SK-N-SH treated with all-trans-retinoic acid at 6 μM for 48 hours (cell line): ENCODE measurements at regions not wholly inside any gene's neighbourhood (a gene's known extent, or its start where the extent isn't known, plus 50 kb on each side); places are given as distances from the start of the nearest gene placed in this dataset.

ENCODE experiments used
- ATAC-seq: fragments of 200-7000 bp; cut with Tn5 transposase; 3 replicates; pipeline ENCODE4 v1.9.1; 2020; ENCODE audit warnings: mild to moderate bottlenecking, moderate library complexity
- BACH2 ChIP-seq: fragments of 250-450 bp; sonication (Bioruptor Pico); IDR thresholded peaks from 2 replicates; pipeline ENCODE4 v1.9.0; 2021; ENCODE audit warnings: mild to moderate bottlenecking, borderline replicate concordance
- CSDC2 ChIP-seq: fragments of 250-450 bp; sonication (Bioruptor Pico); IDR thresholded peaks from 2 replicates; pipeline ENCODE4 v1.5.0; 2020; ENCODE audit warnings: mild to moderate bottlenecking, moderate library complexity
- GLIS3 ChIP-seq: fragments of 250-450 bp; sonication (Bioruptor Pico); IDR thresholded peaks from 2 replicates; pipeline ENCODE4 v1.5.0; 2020; ENCODE audit warnings: mild to moderate bottlenecking, moderate library complexity
- ISL1 ChIP-seq: fragments of 250-450 bp; sonication (Bioruptor Pico); IDR thresholded peaks from 2 replicates; pipeline ENCODE4 v2.1.2; 2022; ENCODE audit warnings: mild to moderate bottlenecking, moderate library complexity
- OSR1 ChIP-seq: fragments of 250-450 bp; sonication (Bioruptor Pico); IDR thresholded peaks from 2 replicates; pipeline ENCODE4 v1.8.0; 2022; ENCODE audit warnings: moderate library complexity, mild to moderate bottlenecking, inconsistent platforms
- PATZ1 ChIP-seq: fragments of 250-450 bp; sonication (Bioruptor Pico); IDR thresholded peaks from 2 replicates; pipeline ENCODE4 v1.8.0; 2020; ENCODE audit warnings: mild to moderate bottlenecking, moderate library complexity, borderline replicate concordance
- PPARA ChIP-seq: fragments of 250-450 bp; sonication (Bioruptor Pico); IDR thresholded peaks from 2 replicates; pipeline ENCODE4 v1.5.0; 2020; ENCODE audit warnings: mild to moderate bottlenecking, borderline replicate concordance
- RARB ChIP-seq: fragments of 250-450 bp; sonication (Bioruptor Pico); IDR thresholded peaks from 2 replicates; pipeline ENCODE4 v1.8.0; 2021; ENCODE audit warnings: mild to moderate bottlenecking, moderate library complexity
- SNAI2 ChIP-seq: fragments of 250-450 bp; sonication (Bioruptor Pico); IDR thresholded peaks from 2 replicates; pipeline ENCODE4 v1.5.0; 2020; ENCODE audit warnings: mild to moderate bottlenecking, moderate library complexity
- TCF4 ChIP-seq: fragments of 250-450 bp; sonication (Bioruptor Pico); IDR thresholded peaks from 2 replicates; pipeline ENCODE4 v1.8.0; 2021; ENCODE audit warnings: mild to moderate bottlenecking, moderate library complexity, borderline replicate concordance
- TOX ChIP-seq: fragments of 250-450 bp; sonication (Bioruptor Pico); IDR thresholded peaks from 2 replicates; pipeline ENCODE4 v1.8.0; 2021; ENCODE audit warnings: mild to moderate bottlenecking, moderate library complexity, borderline replicate concordance
- TSHZ2 ChIP-seq: fragments of 250-450 bp; sonication (Bioruptor Pico); IDR thresholded peaks from 2 replicates; pipeline ENCODE4 v1.5.0; 2020; ENCODE audit warnings: mild to moderate bottlenecking, moderate library complexity
- ZC3H10 ChIP-seq: fragments of 250-450 bp; sonication (Bioruptor Pico); IDR thresholded peaks from 2 replicates; pipeline ENCODE4 v1.5.1; 2021; ENCODE audit warnings: mild to moderate bottlenecking, moderate library complexity
- ZFP3 ChIP-seq: fragments of 250-450 bp; sonication (Bioruptor Pico); IDR thresholded peaks from 2 replicates; pipeline ENCODE4 v1.5.0; 2020; ENCODE audit warnings: mild to moderate bottlenecking, moderate library complexity
- ZFP30 ChIP-seq: fragments of 450-650 bp; formaldehyde crosslinking; IDR thresholded peaks from 2 replicates; pipeline ENCODE4 v1.5.0; 2022; ENCODE audit warnings: mild to moderate bottlenecking, moderate library complexity
- ZNF565 ChIP-seq: fragments of 450-650 bp; formaldehyde crosslinking; conservative IDR thresholded peaks from 2 replicates; pipeline ENCODE4 v1.5.0; 2020; ENCODE audit warnings: low read depth, mild to moderate bottlenecking, moderate library complexity
- ZNF70 ChIP-seq: fragments of 450-650 bp; formaldehyde crosslinking; IDR thresholded peaks from 2 replicates; pipeline ENCODE4 v1.5.0; 2020; ENCODE audit warnings: mild to moderate bottlenecking, moderate library complexity
- ZNF8 ChIP-seq: fragments of 450-650 bp; formaldehyde crosslinking; IDR thresholded peaks from 2 replicates; pipeline ENCODE4 v1.5.0; 2020; ENCODE audit warnings: mild to moderate bottlenecking, moderate library complexity
- TF ChIP-seq, protein P1 (sequence below): fragments of 250-450 bp; sonication (Bioruptor Pico); IDR thresholded peaks from 2 replicates; pipeline ENCODE4 v1.5.1; 2021; ENCODE audit warnings: mild to moderate bottlenecking, moderate library complexity
- TF ChIP-seq, protein P2 (sequence below): fragments of 250-450 bp; sonication (Bioruptor Pico); IDR thresholded peaks from 2 replicates; pipeline ENCODE4 v1.5.1; 2020; ENCODE audit warnings: low read depth, mild to moderate bottlenecking, moderate library complexity
- TF ChIP-seq, protein P3 (sequence below): fragments of 250-450 bp; sonication (Bioruptor Pico); IDR thresholded peaks from 2 replicates; pipeline ENCODE4 v1.8.0; 2021; ENCODE audit warnings: low read depth, mild to moderate bottlenecking, moderate library complexity, borderline replicate concordance

DNA sequence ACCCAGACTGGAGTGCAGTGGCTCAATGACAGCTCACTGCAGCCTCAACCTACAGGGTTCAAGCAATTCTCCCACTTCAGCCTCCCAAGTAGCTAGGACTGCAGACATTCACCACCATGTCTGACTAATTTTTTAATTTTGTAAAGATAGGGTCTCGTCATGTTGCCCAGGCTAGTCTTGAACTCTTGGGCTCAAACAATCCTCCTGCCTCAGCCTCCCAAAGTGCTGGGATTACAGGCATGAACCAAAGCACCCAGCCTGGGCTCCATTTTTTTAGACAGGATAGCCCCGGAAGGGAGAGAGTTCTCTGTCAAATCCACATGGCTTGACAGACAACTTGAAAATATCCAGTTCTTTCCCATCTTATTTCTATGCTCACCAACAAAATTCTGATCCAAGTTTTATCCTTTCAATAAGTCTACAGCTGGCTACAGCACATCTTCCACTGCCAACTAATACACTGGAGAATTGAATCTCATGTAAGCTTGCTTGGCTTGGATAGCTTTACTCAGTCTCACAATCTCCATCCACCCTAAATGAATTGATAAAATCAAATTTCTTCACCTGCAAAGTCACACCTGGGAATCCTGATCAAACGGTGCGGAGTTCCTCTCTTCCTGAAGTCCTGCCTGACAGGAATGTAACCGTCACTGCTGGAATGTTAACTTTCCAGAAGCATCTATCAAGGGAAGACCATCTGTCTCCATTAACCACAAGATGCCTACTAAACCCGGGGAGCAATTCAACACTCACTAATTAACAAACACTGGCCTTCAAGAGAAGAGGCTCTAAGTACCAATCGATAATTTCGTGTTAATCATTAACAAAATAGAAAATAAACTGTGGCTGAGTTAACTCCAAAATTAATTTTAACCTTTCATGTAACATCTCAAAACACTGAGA lies 239.7 kb upstream of the MKLN1 start:
- ATAC-seq = no peak
- TF ChIP-seq BACH2 (CRISPR knock-in tag) (no peak), TOX (no peak), GLIS3 (CRISPR knock-in tag) (no peak)
- TF ChIP-seq, all 23 proteins: peak for 0

DNA sequence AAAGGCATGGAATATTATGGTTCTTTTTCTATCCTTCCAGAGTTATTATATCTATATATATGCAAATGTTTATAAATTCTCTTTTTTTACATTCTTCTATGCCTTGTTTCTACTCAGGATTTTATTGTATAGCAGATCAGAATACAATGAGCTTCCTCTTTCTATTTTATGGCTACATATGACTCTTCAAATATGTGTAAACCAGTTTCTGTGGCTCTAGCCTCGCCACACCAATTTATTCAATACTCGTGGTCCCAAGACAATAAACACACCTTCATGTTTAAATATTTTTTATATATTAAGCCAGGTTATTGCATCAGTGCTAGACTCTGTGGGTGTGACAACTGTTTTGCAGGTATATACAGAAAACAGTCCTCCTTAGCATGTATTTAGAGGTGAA lies 237.5 kb upstream of the MKLN1 start:
- TF ChIP-seq, protein P1, sequence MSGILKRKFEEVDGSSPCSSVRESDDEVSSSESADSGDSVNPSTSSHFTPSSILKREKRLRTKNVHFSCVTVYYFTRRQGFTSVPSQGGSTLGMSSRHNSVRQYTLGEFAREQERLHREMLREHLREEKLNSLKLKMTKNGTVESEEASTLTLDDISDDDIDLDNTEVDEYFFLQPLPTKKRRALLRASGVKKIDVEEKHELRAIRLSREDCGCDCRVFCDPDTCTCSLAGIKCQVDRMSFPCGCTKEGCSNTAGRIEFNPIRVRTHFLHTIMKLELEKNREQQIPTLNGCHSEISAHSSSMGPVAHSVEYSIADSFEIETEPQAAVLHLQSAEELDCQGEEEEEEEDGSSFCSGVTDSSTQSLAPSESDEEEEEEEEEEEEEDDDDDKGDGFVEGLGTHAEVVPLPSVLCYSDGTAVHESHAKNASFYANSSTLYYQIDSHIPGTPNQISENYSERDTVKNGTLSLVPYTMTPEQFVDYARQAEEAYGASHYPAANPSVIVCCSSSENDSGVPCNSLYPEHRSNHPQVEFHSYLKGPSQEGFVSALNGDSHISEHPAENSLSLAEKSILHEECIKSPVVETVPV (CRISPR knock-in tag) = no peak
- TF ChIP-seq ZNF8 = no peak
- TF ChIP-seq BACH2 (CRISPR knock-in tag) = no peak
- TF ChIP-seq ZNF70 = no peak
- no peak for TF ChIP-seq CSDC2 (CRISPR knock-in tag)
- TF ChIP-seq ISL1 (CRISPR knock-in tag) = no peak
- TF ChIP-seq ZFP30 (CRISPR knock-in tag) = no peak
- TF ChIP-seq RARB = no peak
- TF ChIP-seq OSR1 (CRISPR knock-in tag) = no peak
- no peak for TF ChIP-seq ZFP3 (CRISPR knock-in tag)
- TF ChIP-seq, protein P2, sequence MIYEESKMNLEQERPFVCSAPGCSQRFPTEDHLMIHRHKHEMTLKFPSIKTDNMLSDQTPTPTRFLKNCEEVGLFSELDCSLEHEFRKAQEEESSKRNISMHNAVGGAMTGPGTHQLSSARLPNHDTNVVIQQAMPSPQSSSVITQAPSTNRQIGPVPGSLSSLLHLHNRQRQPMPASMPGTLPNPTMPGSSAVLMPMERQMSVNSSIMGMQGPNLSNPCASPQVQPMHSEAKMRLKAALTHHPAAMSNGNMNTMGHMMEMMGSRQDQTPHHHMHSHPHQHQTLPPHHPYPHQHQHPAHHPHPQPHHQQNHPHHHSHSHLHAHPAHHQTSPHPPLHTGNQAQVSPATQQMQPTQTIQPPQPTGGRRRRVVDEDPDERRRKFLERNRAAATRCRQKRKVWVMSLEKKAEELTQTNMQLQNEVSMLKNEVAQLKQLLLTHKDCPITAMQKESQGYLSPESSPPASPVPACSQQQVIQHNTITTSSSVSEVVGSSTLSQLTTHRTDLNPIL (CRISPR knock-in tag) = no peak
- no peak for TF ChIP-seq GLIS3 (CRISPR knock-in tag)
- no peak for TF ChIP-seq TCF4

DNA sequence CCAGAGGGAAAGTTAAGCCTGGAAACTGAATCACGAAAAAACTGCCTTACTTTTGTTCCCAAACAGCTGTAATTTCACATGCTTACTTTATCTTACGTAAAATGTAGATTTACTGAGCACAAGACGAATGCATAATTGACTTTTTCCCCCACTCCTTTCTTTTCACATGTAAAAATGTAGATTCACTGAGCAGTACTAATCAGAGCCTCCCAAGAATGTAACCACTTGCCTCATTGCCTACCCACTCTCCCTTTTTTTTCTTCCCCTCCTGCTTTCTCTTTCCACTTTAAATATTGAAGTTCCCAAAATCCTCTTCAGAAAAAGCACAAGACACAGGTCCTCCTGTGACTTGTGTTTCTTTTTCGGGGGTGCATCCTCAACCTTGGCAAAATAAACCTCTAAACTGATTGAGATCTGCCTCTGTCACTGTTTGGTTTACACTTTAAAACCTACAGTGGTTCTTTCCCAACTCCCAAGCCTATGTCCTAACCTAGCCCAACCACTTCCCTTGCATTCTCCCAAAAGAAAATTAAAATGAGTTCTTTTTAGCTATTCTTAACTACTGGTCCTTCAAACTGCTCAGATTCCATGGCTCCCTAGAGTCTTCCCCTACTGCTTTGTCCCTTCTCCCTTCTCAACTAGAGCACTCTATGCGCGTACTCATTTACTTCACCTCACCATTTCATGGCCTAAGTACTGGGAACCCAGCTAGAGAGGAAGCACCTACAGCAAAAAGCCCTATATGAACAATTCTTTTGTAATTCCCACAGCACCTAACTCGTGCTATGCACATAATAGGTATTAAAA lies 236.6 kb upstream of the MKLN1 start:
- no peak for ATAC-seq
- TF ChIP-seq ZFP30 (CRISPR knock-in tag) (no peak), ZC3H10 (CRISPR knock-in tag) (no peak), PPARA (CRISPR knock-in tag) (no peak)

More for the DNA sequence above, 237.5 kb upstream of the MKLN1 start:
- no peak for ATAC-seq

GRCh38 chr7:131094685-131095084 lies 233.0 kb upstream of the MKLN1 start:
- TF ChIP-seq, protein P2 (CRISPR knock-in tag) = no peak
- TF ChIP-seq ZNF565 = no peak
- TF ChIP-seq TCF4 = no peak
- TF ChIP-seq TSHZ2 = no peak
- TF ChIP-seq, protein P1 (CRISPR knock-in tag) = no peak
- TF ChIP-seq CSDC2 (CRISPR knock-in tag) = no peak
- no peak for TF ChIP-seq BACH2 (CRISPR knock-in tag)
- no peak for TF ChIP-seq ZNF70
- no peak for TF ChIP-seq SNAI2 (CRISPR knock-in tag)
- TF ChIP-seq TOX = no peak
- TF ChIP-seq PATZ1 (CRISPR knock-in tag) = no peak
- no peak for TF ChIP-seq OSR1 (CRISPR knock-in tag)
- no peak for TF ChIP-seq RARB
- TF ChIP-seq ISL1 (CRISPR knock-in tag) = no peak
- TF ChIP-seq, protein P3, sequence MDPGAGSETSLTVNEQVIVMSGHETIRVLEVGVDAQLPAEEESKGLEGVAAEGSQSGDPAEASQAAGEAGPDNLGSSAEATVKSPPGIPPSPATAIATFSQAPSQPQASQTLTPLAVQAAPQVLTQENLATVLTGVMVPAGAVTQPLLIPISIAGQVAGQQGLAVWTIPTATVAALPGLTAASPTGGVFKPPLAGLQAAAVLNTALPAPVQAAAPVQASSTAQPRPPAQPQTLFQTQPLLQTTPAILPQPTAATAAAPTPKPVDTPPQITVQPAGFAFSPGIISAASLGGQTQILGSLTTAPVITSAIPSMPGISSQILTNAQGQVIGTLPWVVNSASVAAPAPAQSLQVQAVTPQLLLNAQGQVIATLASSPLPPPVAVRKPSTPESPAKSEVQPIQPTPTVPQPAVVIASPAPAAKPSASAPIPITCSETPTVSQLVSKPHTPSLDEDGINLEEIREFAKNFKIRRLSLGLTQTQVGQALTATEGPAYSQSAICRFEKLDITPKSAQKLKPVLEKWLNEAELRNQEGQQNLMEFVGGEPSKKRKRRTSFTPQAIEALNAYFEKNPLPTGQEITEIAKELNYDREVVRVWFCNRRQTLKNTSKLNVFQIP (CRISPR knock-in tag) = no peak
- TF ChIP-seq ZFP3 (CRISPR knock-in tag) = no peak
- ATAC-seq = no peak
